HG02852 (cell line): ENCODE measurements at regions not wholly inside any gene's neighbourhood (a gene's known extent, or its start where the extent isn't known, plus 50 kb on each side); places are given as distances from the start of the nearest gene placed in this dataset.
"Not testable (repeated sequence)": the region's sequence is repeated elsewhere in the genome, so short reads cannot be mapped to it uniquely, and the experiment has no call there.

Experiments
- ATAC-seq: cut with Tn5 transposase; IDR thresholded peaks from one replicate; pipeline ENCODE4 v1.9.1; 2021; ENCODE audit warnings: mild to moderate bottlenecking, moderate library complexity; ENCODE audit not compliant: unreplicated experiment

- peak; percentile 60 for ATAC-seq
Measured at GRCh38 chr9:26669701-26670670, 222.6 kb downstream of the CAAP1 start.

DNA sequence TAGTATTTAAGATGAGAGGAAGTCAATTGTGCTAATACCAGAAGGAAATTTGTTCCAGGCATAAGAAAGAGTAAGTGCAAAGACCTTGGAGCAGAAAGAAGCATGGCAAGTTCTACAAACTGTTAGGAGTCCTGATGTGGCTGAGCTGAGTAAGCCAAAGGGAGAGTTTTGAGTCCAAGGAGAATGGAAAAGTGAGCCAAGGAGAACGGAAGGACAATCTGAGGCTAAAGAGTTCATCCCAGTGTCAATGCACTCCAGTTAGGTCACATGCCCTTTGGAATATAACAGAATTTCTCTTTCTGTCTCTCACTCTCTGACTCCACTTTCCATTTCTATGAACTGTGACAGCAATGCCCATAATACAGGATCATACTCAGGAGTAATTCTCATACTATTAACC is 224.7 kb downstream of the CAAP1 start:
- ATAC-seq: no peak

GRCh38 chr9:26665666-26666065 is 226.9 kb downstream of the CAAP1 start:
- no peak for ATAC-seq

GRCh38 chr9:26664087-26664773 is 228.4 kb downstream of the CAAP1 start:
- not testable (repeated sequence) for ATAC-seq

DNA sequence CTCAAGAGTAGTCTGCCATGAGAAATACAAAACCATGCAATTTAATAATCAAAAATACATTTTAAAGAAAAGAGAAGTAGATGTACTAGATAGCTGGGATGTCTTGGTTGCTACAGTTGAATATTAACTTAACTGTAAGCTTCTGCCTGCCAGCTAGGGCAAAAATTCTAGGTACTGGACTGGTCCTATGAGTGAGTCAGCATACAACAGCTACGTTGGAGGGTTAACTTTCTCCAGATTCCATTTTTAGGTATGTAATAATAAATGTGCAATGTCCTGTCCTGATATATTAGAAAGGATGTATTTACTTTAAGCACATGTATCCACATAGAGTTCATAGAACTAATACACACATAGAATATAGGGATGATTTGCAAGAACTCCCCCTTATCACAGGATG is 230.1 kb downstream of the CAAP1 start:
- no peak for ATAC-seq

DNA sequence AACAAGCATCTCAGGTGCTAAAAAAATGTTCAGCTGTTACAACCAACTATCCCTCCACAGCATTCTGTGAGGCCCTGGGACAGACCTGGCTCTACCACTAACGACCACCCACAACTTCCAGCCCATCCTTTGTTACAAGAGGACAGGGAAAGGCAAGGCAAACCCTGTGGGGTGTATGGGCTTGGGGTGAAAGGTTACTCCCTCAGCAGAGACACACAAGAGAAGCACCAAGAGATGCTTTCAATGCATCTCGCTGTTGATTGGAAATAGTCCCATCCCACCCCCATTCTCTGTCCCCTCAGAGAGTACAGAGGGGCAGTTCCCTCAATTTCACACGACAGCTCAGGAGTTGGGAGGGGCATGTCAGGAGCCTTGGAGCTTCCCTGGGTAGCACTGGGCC is 234.1 kb downstream of the CAAP1 start:
- no peak for ATAC-seq

- no peak for ATAC-seq
Measured at GRCh38 chr9:26657958-26658357, 234.6 kb downstream of the CAAP1 start.

DNA sequence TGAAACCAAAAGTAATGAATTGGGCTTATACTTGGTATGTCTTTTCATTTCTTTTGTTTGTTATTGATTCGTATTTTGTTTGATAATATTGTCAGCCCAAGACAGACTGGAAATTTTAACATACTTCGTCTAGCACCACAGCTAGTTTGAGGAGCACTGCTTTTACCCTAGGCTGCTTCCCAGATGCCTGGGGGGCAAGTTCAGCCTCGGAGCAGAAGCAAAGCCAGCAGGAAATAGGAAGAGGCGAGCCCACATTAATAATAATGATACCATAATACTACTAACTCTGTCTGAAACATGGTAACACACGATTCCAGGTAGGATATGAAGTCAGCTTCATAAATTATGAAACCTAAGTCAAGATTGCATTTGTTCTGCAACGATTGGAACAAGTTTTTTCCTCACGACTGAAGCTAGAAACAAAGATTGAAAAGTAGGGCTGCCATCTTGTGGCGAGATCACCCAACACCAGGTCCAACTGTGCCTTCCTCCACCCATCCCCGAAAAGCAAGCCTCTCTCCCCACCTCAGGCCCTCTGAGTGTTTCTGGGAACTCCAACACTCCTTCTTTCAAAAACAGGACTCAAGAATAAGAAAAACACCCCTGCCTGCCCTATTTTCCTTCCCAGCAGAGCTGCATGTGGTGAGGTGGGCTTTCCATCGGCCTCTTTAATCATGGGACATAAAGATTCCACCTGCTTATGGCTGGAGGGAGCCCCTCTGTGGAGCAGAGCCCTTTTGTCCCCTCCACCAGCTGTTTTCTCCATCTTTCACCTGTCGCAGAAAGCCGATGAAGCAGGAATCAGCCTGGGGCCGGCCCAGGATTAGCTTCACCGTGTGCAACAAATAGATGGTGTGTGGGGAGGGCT is 236.4 kb downstream of the CAAP1 start:
- no peak for ATAC-seq

GRCh38 chr9:26655166-26655565 is 237.4 kb downstream of the CAAP1 start:
- ATAC-seq: no peak

DNA sequence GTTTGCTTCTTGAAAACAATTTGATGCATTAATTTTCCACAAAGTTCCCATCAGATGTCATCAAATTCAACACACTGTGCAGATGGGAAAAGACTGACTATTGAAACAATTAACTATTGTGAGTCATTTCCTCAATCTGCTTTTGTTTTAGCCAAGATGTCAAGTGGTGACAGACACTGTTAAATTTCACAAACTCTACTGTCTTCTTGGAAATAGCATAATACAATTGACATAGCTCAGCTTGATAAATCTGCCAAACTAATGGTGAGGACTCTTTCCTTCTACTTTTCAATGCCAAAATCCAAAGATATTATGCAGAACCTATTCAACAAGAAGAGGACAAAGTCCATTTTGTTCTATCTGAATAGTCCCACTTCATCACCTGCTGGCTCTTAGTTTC is 242.3 kb downstream of the CAAP1 start:
- no peak for ATAC-seq

- no peak for ATAC-seq
Measured at GRCh38 chr9:26643826-26644225, 248.8 kb downstream of the CAAP1 start.

DNA sequence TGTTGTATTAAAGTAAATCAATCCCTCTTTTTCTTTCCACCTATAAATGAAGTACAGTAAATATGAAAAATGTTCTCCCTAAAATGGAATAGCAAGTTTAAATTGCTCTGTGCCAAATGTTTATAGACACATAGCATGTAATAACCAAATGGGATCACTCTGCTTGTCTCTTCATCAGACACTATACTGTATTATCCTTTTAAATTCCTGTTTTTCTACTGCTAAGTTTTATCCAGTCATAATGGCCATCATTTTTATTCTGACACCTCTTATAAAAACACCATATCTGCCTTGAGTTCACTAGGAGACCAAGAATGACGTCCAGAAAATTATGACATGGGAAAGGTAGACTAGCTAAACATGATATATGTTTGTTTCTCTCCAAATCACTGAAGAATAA is 252.8 kb downstream of the CAAP1 start:
- no peak for ATAC-seq

DNA sequence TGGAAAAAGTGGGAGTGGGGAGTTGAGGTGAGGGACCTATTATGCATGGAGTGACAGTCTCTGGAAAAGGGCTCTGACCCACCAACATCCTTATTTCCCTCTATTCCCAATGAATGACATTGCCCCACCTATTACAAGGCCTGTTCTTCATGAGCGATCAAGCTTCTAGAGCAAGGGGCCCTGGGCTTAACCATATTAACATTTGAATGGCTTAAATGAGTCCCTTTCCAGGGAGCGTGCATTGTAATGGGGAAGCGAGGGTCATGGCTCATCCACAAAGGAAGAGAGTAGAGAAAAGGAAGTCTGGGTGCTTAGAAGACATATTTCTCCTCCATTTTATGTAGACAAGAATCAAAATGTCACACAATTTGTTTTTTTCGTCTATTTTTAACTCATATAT is 255.5 kb downstream of the CAAP1 start:
- ATAC-seq: no peak

- not testable (repeated sequence) for ATAC-seq
Measured at GRCh38 chr9:26613851-26614350, 278.7 kb downstream of the CAAP1 start.

- no peak for ATAC-seq
Measured at GRCh38 chr9:26612211-26612610, 280.4 kb downstream of the CAAP1 start.

DNA sequence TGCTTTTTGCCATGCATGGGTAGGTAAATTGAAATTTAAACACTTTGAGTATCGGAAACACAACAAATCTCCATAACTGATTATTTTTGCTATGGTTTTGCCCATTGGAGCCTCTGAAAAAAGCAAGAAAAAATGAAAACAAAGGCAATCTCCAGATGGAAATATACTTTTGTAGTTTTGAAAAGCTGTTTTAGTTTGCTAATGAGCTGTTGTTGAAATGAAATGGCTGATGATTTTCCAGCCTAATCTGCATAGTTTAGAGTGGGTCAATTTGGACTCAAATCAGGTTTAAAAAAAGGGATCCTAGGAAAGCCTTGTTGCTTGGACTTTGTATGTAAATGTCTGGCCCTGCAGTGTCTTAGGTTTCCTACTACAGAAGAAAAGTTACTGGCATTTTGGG is 285.8 kb downstream of the CAAP1 start:
- ATAC-seq: no peak

GRCh38 chr9:26605367-26605766 is 287.2 kb downstream of the CAAP1 start:
- ATAC-seq: no peak

GRCh38 chr9:26604076-26604662 is 288.4 kb downstream of the CAAP1 start:
- ATAC-seq: no peak

- no peak for ATAC-seq
Measured at GRCh38 chr9:26603617-26604016, 289.0 kb downstream of the CAAP1 start.

DNA sequence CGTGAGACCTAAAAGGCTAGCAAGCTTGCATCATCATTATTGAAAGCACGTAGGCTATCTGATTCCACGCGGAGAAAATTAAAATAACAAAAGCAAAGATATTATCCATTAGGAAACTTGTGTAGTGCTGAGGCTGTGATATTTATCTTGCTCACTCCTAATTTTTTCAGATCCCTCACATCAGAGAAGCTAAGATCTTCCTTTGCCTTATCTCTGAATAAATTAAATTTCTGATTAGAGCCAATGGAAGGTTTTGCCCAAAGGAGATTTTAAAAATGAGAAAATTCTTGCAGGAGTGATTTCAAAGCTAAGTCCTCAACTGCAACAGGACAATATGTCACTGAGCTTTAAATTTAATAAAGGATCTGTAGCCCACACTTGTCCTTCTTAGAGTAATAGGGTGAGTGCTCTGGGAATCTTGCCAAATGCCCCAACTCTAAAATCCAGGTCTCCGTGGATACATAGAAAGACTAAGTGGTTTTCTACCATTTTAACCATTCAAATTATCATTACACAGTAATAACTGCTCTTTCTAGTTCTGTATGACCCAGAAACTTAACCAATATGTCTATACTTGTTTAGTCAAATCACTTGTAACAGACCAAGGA is 295.0 kb downstream of the CAAP1 start:
- no peak for ATAC-seq
